Activated CD4-positive, alpha-beta memory T cell treated with anti-CD3 and anti-CD28 coated beads for 36 hours (primary cell): ENCODE measurements at regions not wholly inside any gene's neighbourhood (a gene's known extent, or its start where the extent isn't known, plus 50 kb on each side); places are given as distances from the start of the nearest gene placed in this dataset.
"Not testable (repeated sequence)": the region's sequence is repeated elsewhere in the genome, so short reads cannot be mapped to it uniquely, and the experiment has no call there.

Source experiments
- CTCF ChIA-PET: fragments of 350-600 bp; sonication (Branson Sonifier 250); formaldehyde crosslinking; loops from one replicate; lab custom pipeline; 2021; ENCODE audit warnings: antibody characterized with exemption, inconsistent platforms; lab: Charles Lee
- POLR2A ChIA-PET: fragments of 350-600 bp; sonication (Branson Sonifier 250); formaldehyde crosslinking; loops from one replicate; lab custom pipeline; 2021; ENCODE audit warnings: antibody characterized with exemption; lab: Charles Lee
- DNase-seq: peaks from one replicate; pipeline ENCODE4 v3.0.0-alpha.2; 2020
- H3K27ac Mint-ChIP-seq: one replicate; pipeline ENCODE4 v1.8.0; 2021; ENCODE audit warnings: mixed read lengths
- H3K27me3 Mint-ChIP-seq: one replicate; pipeline ENCODE4 v1.8.0; 2021; ENCODE audit warnings: mixed read lengths
- H3K36me3 Mint-ChIP-seq: one replicate; pipeline ENCODE4 v1.8.0; 2021; ENCODE audit warnings: mixed read lengths
- H3K4me1 Mint-ChIP-seq: one replicate; pipeline ENCODE4 v1.8.0; 2021; ENCODE audit warnings: low read depth, mixed read lengths
- H3K4me3 Mint-ChIP-seq: one replicate; pipeline ENCODE4 v1.8.0; 2021; ENCODE audit warnings: mild to moderate bottlenecking, mixed read lengths
- H3K9me3 Mint-ChIP-seq: one replicate; pipeline ENCODE4 v1.8.0; 2021; ENCODE audit warnings: mixed read lengths
- intact Hi-C: fragments of 100-400 bp; cut with micrococcal nuclease; formaldehyde crosslinking; loops from one replicate; pipeline ENCODE4 v1.15.1; 2023

- DNase-seq = no peak
- Mint-ChIP-seq H3K4me3 (no peak overlapping the region), H3K27ac (no peak overlapping the region), H3K36me3 (no peaks in the 10 kb centered on the region), H3K4me1 (no peaks in the 10 kb centered on the region), H3K27me3 (no peaks in the 10 kb centered on the region), H3K9me3 (no peaks in the 10 kb centered on the region)
- ChIA-PET POLR2A (no interaction called here), CTCF (no interaction called here)
- intact Hi-C loops = no loop called here
Measured at GRCh38 chr6:100217225-100218012, 223.4 kb upstream of the MCHR2 start.

GRCh38 chr6:100216760-100217159, 222.7 kb upstream of the MCHR2 start:
- Mint-ChIP-seq H3K36me3 (no peaks in the 10 kb centered on the region), H3K4me1 (no peaks in the 10 kb centered on the region), H3K27me3 (no peaks in the 10 kb centered on the region), H3K9me3 (no peaks in the 10 kb centered on the region), H3K4me3 (no peak overlapping the region), H3K27ac (no peak overlapping the region)
- POLR2A ChIA-PET = no interaction called here
- DNase-seq = no peak
- intact Hi-C loops = no loop called here
- CTCF ChIA-PET = no interaction called here

DNA sequence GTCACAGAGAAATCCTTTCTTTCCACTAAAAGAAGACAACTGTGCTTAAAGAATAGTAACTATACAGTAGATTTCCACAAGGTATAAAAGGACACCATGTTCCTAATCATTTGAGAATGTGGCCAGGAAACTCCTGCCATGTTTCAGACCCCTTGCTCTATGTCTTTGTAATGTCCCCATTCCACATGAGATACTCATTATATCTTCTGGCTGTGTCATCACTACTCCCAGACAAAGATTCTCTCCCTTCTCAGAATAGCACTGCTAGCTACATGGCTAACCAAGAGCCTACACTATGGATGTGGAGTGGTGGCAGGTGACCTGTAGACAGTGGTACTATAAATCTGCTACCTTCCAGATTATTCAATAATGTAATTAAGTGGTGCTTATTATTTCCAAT, 218.1 kb upstream of the MCHR2 start:
- Mint-ChIP-seq H3K36me3 (no peaks in the 10 kb centered on the region), H3K9me3 (no peaks in the 10 kb centered on the region), H3K4me1 (no peaks in the 10 kb centered on the region), H3K4me3 (no peak overlapping the region), H3K27me3 (peaks cover 4% of the 10 kb centered on the region), H3K27ac (no peak overlapping the region)
- no peak for DNase-seq
- POLR2A ChIA-PET = no interaction called here
- intact Hi-C loops = no loop called here
- CTCF ChIA-PET = no interaction called here

DNA sequence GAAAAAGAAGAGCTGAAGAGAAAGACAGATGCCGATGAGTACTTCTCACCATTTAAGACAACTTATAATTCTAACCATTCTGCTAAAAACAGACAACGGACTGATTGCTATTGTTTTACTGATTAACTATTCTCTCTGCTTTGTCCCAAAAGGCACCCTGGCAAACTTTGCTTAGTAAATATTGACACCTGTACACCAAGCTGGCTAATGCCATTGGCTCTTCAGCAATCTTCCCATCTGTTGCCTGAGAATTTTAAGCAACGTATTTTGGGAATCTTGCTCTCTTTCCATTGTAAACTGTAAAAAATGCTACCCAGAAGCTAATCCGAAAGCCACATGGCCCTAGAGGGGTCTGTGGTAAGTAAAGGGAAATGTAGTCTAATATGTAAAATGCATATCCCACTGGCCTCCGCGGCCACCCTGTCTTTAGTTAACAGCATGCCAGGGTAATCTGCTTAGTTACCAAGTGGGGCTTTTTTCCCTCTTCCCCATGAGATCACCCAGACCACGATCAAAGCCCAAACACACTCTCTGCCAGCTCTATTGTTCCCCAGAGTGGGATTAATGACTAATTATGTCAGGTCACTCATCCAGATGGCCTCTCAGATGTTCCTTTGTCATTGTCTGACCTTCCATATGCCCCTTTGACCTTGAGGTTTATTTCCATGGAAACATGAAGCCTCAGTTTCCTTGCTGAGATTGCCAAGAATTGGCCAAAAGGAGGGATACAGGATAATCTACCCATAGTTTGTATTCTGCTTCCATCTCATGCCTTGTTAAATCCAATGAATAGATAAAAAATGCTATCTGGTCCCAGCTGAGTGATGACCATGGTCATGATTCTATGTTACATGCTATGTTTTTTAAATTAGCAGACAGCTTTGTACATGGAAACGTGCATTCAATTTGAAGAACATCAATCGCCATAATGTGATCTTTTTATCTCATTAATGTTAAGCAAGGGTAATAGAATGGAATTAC, 216.4 kb upstream of the MCHR2 start:
- Mint-ChIP-seq H3K4me3 (no peak overlapping the region), H3K27ac (no peak overlapping the region), H3K4me1 (no peaks in the 10 kb centered on the region), H3K36me3 (no peaks in the 10 kb centered on the region), H3K27me3 (peaks cover 4% of the 10 kb centered on the region), H3K9me3 (no peaks in the 10 kb centered on the region)
- intact Hi-C loops = no loop called here
- ChIA-PET POLR2A (no interaction called here), CTCF (no interaction called here)
- no peak for DNase-seq

DNA sequence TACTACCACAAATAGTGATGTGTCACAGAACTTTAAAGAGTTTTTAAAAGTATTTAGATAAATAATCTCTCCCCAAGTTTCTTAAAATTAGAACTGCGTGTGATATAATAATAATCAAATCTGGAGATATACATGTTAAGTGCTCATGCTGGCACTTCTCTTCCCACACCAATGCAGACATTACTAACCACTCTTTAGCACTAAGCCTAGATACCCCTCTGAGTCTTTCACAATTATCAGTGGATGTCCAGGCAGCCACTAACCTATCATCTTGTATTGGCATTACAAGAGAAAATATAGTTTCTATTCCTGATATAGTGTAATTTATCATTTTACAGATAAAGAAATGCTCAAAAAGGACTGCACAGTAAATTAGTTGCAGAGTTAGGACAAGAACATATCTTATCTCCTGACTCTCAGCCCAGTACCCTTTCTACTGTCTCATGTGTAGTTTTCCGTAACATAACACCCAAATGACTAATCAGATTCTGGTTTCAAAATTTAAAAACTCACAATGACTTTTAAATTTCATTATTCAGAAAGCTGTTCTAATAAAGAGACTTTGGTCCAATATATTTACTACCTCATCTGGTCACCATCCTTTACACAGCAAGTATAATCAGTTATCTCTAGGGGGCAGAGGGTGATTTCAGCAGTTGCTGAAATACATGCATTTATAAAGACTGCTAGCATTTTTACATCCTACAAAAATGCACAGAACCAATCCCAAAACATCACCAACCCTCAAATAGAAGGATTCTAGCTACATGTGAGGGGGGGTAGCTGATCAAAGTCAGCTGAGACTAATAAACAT, 215.5 kb upstream of the MCHR2 start:
- Mint-ChIP-seq H3K27ac (no peak overlapping the region), H3K9me3 (no peaks in the 10 kb centered on the region), H3K27me3 (peaks cover 4% of the 10 kb centered on the region), H3K36me3 (no peaks in the 10 kb centered on the region), H3K4me1 (no peaks in the 10 kb centered on the region), H3K4me3 (no peak overlapping the region)
- POLR2A ChIA-PET = no interaction called here
- DNase-seq = no peak
- intact Hi-C loops = no loop called here
- CTCF ChIA-PET = no interaction called here

GRCh38 chr6:100203400-100203799, 209.4 kb upstream of the MCHR2 start:
- Mint-ChIP-seq H3K9me3 (peaks cover 1% of the 10 kb centered on the region), H3K27ac (no peak overlapping the region), H3K4me1 (no peaks in the 10 kb centered on the region), H3K36me3 (no peaks in the 10 kb centered on the region), H3K4me3 (no peak overlapping the region), H3K27me3 (no peaks in the 10 kb centered on the region)
- DNase-seq = no peak
- intact Hi-C loops = no loop called here
- ChIA-PET CTCF (no interaction called here), POLR2A (no interaction called here)

DNA sequence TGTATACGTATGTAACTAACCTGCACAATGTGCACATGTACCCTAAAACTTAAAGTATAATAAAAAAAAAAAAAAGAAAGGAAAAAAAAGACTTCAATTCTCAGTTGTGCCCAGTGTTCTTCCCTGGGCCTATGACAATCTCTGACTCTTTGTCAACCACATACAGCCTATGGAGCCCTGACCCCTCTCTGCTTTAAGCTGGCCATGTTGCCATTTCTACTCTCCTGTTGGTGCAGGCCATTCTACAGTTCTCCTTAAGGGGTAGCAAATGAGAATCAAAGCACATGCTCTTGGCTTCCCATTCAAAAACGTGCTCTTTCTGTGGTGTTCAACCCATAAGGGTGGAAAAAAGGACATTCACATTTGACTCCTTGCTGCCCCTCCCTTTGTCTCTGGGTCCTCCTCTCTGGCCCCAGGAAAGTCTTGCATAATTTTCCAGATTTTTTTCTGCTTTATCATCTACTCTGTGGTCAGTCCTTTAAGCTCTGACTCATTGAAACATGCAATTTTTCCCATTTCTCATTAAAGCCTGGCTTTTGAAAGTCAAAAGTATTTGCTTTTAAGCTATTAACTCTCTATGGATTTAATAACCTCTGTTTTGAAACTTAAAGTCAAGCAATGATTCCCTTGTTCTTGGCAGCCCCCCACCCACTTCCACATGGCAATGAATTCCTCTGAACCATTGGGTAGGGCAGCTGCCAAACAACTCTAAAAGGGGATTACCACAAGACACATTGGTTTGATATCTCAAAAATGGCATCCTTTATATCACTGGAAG, 208.6 kb upstream of the MCHR2 start:
- no peak overlapping the region for H3K27ac Mint-ChIP-seq
- CTCF ChIA-PET = no interaction called here

GRCh38 chr6:100196214-100196982, 202.4 kb upstream of the MCHR2 start:
- H3K9me3 Mint-ChIP-seq, H3K36me3 Mint-ChIP-seq, CTCF ChIA-PET, H3K4me1 Mint-ChIP-seq, H3K4me3 Mint-ChIP-seq, intact Hi-C loops, POLR2A ChIA-PET, DNase-seq, H3K27ac Mint-ChIP-seq, H3K27me3 Mint-ChIP-seq: not testable (repeated sequence)

More for the DNA sequence above, 208.6 kb upstream of the MCHR2 start:
- Mint-ChIP-seq H3K4me3 (no peak overlapping the region), H3K4me1 (no peaks in the 10 kb centered on the region), H3K36me3 (no peaks in the 10 kb centered on the region), H3K9me3 (peaks cover 1% of the 10 kb centered on the region), H3K27me3 (no peaks in the 10 kb centered on the region)
- no peak for DNase-seq
- POLR2A ChIA-PET = no interaction called here
- intact Hi-C loops = no loop called here

DNA sequence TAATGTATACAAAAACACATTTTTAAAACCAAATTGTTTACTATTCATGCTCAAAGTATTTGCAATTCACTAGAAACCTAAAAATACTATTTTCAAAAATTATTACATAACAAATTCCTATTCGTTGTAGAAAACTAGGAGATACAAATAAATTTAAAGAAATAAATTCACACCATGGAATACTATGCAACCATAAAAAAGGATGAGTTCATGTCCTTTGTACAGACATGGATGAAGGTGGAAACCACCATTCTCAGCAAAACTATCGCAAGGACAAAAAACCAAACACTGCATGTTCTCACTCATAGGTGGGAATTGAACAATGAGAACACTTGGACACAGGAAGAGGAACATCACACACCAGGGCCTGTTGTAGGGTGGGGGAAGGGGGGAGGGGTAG, 201.2 kb upstream of the MCHR2 start:
- POLR2A ChIA-PET = not testable (repeated sequence)

GRCh38 chr6:100194535-100194934, 200.5 kb upstream of the MCHR2 start:
- DNase-seq = no peak
- POLR2A ChIA-PET = no interaction called here
- CTCF ChIA-PET = no interaction called here
- no peaks in the 10 kb centered on the region for H3K4me1 Mint-ChIP-seq
- no peak overlapping the region for H3K4me3 Mint-ChIP-seq
- H3K36me3 Mint-ChIP-seq = no peaks in the 10 kb centered on the region
- H3K27ac Mint-ChIP-seq = no peak overlapping the region
- peaks cover 2% of the 10 kb centered on the region for H3K9me3 Mint-ChIP-seq
- intact Hi-C loops = no loop called here
- peaks cover 7% of the 10 kb centered on the region for H3K27me3 Mint-ChIP-seq

More for the DNA sequence above, 201.2 kb upstream of the MCHR2 start:
- intact Hi-C loops, H3K36me3 Mint-ChIP-seq, H3K4me1 Mint-ChIP-seq, DNase-seq, CTCF ChIA-PET, H3K27ac Mint-ChIP-seq, H3K4me3 Mint-ChIP-seq, H3K27me3 Mint-ChIP-seq, H3K9me3 Mint-ChIP-seq: not testable (repeated sequence)

DNA sequence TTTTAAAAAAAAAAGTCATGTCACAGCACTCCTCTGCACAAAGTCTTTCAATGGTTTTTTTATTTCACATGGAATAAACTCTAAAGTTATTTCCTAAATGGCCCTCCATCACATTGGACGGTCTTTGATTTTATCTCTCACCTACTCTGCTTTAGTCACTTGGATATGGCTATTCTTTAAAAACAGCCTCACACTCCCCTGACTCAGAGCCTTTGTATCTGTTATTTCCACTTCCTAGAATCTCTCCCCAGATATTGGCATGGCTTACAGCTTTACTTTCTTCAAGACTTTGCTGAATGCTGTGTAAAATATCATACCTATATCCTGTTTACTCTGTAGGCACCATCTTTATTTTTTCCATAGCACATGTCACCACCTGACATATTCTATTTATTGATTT, 194.7 kb upstream of the MCHR2 start:
- Mint-ChIP-seq H3K4me1 (no peaks in the 10 kb centered on the region), H3K36me3 (no peaks in the 10 kb centered on the region), H3K4me3 (no peak overlapping the region), H3K9me3 (no peaks in the 10 kb centered on the region), H3K27me3 (peaks cover 9% of the 10 kb centered on the region), H3K27ac (no peak overlapping the region)
- ChIA-PET POLR2A (no interaction called here), CTCF (no interaction called here)
- DNase-seq = no peak
- intact Hi-C loops = no loop called here
